ENCODE measurements at regions not wholly inside any gene's neighbourhood (a gene's known extent, or its start where the extent isn't known, plus 50 kb on each side); places are given as distances from the start of the nearest gene placed in this dataset.
A peak's percentile ranks its signal among the peaks of the same experiment; 100 is the strongest.
"Not testable (repeated sequence)": the region's sequence is repeated elsewhere in the genome, so short reads cannot be mapped to it uniquely, and the experiment has no call there.

DNA sequence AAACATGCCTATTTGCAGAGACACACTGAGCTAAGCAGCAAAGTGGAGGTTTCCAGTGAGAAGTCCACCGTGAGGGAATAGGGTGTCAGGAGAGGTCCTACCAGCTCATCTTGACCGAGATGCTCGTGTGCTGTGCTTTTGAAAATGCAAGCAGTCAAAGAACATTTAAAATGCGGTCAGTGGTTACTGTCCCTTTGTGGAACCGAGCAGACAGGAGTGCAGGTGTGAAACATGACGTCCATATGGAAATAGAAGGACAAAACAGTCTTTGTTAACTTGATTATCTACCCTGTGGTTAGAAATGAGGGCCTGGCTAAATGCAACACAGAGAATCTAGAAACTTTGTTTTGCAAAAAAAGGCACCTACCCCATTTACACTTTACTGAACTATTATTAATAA is 473.3 kb downstream of the SPATA31A6 start:
- DNase-seq: not testable (repeated sequence)

- not testable (repeated sequence) for DNase-seq
Measured at GRCh38 chr9:42657496-42657895, 474.0 kb downstream of the SPATA31A6 start.

DNA sequence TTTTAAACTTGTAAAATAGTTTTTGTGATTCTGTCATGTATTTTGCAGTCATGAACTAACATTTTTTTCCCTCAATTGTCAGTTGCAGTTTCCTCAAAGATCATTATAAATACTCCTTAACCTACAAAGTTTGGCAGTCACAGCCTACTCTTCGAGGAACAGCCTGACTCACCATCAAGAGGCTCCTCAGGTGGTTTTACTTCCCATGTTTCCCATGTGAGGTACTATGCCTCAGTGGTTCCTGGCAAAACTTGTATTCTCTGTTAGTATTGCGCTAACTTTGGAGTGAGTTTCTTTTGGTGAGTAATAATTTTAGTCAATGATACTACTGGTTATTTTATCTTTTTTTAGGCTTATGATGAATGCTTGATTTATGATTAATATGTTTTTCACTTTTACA is 513.7 kb downstream of the SPATA31A6 start:
- DNase-seq: not testable (repeated sequence)

DNA sequence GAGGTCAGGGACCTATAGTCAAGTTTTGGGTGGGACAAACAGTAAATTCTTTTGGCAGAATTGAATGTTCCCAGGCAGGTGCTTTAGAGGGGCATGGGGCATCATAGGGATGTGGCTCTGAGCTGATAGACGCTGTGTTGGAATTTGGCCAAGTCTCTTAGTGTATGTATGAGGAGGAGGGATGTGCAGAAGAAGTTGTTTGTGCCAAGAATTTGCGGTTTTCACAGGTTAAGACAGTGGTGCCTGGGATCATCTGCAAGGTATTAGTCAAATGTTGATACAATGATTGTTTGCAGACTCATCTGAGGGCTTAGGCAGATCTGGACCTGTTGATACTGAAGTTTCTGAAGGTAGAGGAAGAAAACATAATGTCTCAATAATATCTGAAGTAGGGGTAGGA is 519.4 kb downstream of the SPATA31A6 start:
- DNase-seq: not testable (repeated sequence)

- DNase-seq: not testable (repeated sequence)
Measured at GRCh38 chr9:42724841-42725835, 541.7 kb downstream of the SPATA31A6 start.

DNA sequence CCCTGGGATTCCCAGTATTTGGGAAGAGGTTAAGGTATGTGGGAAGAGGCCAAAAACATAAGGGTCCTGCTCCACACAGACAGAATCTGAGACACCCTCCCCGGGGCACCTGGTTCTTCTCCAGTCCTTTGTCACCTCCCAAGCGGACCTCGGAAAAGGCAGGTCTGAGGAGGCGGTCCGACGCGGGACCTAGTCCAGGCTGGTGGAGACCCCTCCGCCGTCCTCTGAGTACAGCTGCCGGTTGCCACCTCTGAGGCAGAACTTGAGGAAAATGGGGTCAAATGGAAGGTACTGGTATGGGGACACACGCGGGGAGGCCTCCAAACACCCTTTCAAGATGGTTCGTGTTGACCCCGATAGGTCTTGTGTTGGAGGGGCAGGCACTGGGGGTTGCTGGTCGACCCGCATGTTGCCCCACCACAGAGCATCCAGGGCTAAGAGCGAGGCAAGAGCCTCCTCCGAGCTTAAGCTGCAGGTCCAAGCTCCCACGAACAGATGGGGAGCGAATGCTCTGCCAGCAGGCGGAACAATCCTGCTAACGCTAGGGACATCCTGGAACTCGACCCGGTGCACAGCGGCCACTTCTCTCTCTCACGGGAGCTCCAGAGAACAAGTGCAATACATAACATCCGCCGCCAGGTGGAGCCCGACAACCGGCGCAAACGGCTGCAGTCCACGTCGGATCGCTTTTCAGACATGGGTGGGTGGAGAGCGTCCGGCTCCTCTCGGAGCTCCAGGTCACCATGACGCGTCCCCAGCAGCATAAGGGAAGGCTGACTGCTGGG is 559.8 kb downstream of the SPATA31A6 start:
- DNase-seq: peak; percentile 43

GRCh38 chr9:42757251-42757650 is 573.8 kb downstream of the SPATA31A6 start:
- not testable (repeated sequence) for DNase-seq

- not testable (repeated sequence) for DNase-seq
Measured at GRCh38 chr9:42759320-42759719, 575.9 kb downstream of the SPATA31A6 start.

DNA sequence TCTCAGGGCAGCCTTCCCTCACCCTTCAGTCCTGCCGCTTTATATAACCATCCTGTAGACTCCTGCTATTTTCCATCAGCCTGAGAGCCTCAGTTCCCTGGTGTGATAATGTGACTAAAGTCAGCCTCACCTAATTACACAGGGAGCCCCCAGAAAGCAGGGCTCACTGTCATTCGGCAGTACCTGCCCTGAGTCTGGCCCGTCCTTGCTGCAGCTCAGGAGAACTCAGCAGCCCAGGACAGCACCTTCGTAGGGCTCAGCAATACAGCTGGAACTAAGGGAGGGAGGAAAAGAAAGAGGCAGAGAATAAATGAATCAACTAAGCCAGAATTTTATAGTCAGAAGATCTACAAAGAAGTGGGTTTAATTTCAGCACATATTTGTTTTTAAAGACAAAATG is 598.7 kb downstream of the SPATA31A6 start:
- not testable (repeated sequence) for DNase-seq

- DNase-seq: not testable (repeated sequence)
Measured at GRCh38 chr9:42792725-42793124, 609.3 kb downstream of the SPATA31A6 start.

- not testable (repeated sequence) for DNase-seq
Measured at GRCh38 chr9:42798571-42798970, 615.1 kb downstream of the SPATA31A6 start.

DNA sequence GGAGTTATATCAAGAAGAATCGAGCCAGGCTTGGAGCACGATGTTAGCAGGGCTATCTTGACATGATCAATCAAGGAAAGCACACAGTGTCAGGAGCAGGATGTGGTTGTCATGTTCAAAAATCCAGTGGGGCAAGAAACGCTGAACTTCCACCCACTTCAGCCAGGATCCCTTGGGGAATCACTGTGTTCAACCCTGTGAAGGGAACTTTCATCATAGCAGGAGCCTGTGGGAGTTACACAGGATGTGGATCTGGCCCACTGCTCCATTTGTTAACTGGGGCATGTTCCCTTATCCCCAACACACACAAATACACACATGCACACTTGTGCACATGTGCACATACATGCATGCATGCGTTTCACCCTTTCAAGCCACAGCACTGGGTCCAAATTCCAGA is 619.3 kb downstream of the SPATA31A6 start:
- DNase-seq: not testable (repeated sequence)

GRCh38 chr9:42806674-42807073 is 623.2 kb downstream of the SPATA31A6 start:
- DNase-seq: not testable (repeated sequence)

GRCh38 chr9:42821468-42821867 is 638.0 kb downstream of the SPATA31A6 start:
- DNase-seq: not testable (repeated sequence)

DNA sequence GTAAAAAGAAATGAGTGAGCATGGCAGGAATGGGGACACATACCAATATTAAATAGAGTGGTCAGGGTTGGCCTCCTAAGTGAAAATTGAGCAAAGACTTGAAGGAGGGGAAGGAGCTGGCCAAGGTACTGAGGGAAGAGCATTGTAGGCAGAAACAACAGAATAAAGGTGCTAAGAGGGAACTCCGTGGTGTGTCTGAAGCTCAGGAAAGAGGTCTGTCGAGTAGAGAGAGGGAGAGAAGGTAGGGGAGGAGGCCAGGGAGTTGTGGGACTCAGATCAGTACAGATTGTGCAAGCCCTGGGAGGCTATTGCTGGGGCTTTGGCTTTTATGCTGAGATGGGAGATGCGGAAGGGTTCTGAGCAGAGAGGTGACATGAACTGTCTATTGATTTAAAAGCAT is 664.7 kb downstream of the SPATA31A6 start:
- not testable (repeated sequence) for DNase-seq

- DNase-seq: not testable (repeated sequence)
Measured at GRCh38 chr9:42850896-42851693, 667.6 kb downstream of the SPATA31A6 start.

DNA sequence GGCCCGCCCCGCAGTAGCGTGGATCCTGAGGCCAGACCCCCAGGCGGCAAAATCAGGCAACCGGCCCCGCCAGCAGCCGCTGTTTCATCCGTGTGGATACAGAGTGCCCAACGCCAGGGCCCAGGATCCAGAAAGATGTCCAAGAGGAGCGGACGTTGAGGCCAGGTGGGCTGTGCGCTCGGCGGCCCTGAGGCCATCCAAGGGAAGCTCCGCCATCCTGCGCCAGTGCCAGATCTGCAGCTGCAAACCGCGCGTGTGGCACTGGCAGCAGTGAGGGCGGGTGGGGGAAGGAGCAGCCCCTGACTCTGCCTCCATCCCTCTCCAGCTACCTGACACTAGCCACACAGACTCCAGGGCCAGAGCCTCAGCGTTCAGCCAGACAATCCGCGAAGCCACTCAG is 668.2 kb downstream of the SPATA31A6 start:
- DNase-seq: not testable (repeated sequence)

- DNase-seq: peak; percentile 44
Measured at GRCh38 chr9:42852133-42852930, 668.9 kb downstream of the SPATA31A6 start.

DNA sequence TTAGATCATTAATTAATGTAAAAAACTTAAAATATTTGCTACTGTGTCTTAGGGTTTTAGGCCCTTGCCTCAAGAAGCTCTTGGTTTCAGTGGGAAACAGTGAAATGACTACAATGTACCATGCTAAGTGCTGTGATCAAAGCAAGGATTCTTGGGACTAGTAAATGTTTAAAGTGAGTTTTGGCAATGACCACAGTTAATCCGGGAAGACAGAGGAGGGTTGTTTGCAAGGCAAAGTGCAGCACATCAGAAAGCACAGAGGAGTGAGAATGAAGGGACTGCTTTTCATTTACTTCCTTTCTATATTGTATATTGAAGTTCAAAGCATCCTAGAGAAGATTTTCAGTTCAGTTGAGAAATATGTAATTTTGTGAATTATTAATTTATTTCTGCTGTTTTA is 676.7 kb downstream of the SPATA31A6 start:
- DNase-seq: not testable (repeated sequence)

GRCh38 chr9:42862465-42862864 is 679.0 kb downstream of the SPATA31A6 start:
- not testable (repeated sequence) for DNase-seq
